ENCODE measurements at regions not wholly inside any gene's neighbourhood (a gene's known extent, or its start where the extent isn't known, plus 50 kb on each side); places are given as distances from the start of the nearest gene placed in this dataset.
A peak's percentile ranks its signal among the peaks of the same experiment; 100 is the strongest.

- Histone ChIP-seq H3K36me3 (ENCODE audit: control insufficient read depth in 2 of 2, extremely low read depth in 1 of 2, insufficient read depth in 1 of 2, low read length in 1 of 2) (no peaks in the 10 kb centered on the region), H3K4me1 (ENCODE audit: control insufficient read depth in 1 of 2, extremely low read depth in 1 of 2, insufficient read depth in 2 of 2, low read length in 2 of 2) (peaks cover 0 to 5% of the 10 kb centered on the region in 2 experiments), H3K9me3 (no peaks in the 10 kb centered on the region), H3K27me3 (replicated peaks in 1 of 2; ENCODE audit: control insufficient read depth in 2 of 2, extremely low read depth in 1 of 2, insufficient read depth in 2 of 2, low read length in 1 of 2) (peaks cover 0 to 19% of the 10 kb centered on the region in 2 experiments), H3K27ac (ENCODE audit: low read length) (no peak overlapping the region), H3K4me3 (ENCODE audit: control insufficient read depth in 1 of 2, extremely low read depth in 1 of 2, low read length in 1 of 2) (no peak overlapping the region)
- peaks cover 5 to 9% (median 9%) of the 10 kb centered on the region in 3 donors for H3K4me1 Mint-ChIP-seq
- WGBS (ENCODE audit: insufficient coverage): 0% methylated on average over 4 of the region's 11 CpGs
- ATAC-seq (replicated peaks in 1 of 4) (peak in 2 of 4 experiments; percentile 30 to 62), DNase-seq (peak in 7 of 35 experiments; percentile 7 to 21 (median 10))
- peaks cover 0 to 3% of the 10 kb centered on the region in 2 donors for H3K27me3 Mint-ChIP-seq
- no peak overlapping the region for H3K4me3 Mint-ChIP-seq
- ChIA-PET CTCF (no interaction called here), POLR2A (no interaction called here)
- no peaks in the 10 kb centered on the region for H3K36me3 Mint-ChIP-seq
- H3K27ac Mint-ChIP-seq: peak overlapping the region; percentile 72 to 74
- H3K9me3 Mint-ChIP-seq: no peaks in the 10 kb centered on the region
Measured at GRCh38 chr2:242011167-242011513, 141.6 kb downstream of the RTP5 start.

- no peak overlapping the region for H3K4me3 ChIP-seq (ENCODE audit: control insufficient read depth in 1 of 2, extremely low read depth in 1 of 2, low read length in 1 of 2)
- ChIA-PET POLR2A (no interaction called here), CTCF (no interaction called here)
- H3K9me3 Mint-ChIP-seq: no peaks in the 10 kb centered on the region
- DNase-seq: no peak
- 91% methylated on average over 4 of the region's 12 CpGs for WGBS (ENCODE audit: insufficient coverage)
- H3K4me3 Mint-ChIP-seq: no peak overlapping the region
- peaks cover 0 to 19% of the 10 kb centered on the region in 2 experiments for H3K27me3 ChIP-seq (replicated peaks in 1 of 2; ENCODE audit: control insufficient read depth in 2 of 2, extremely low read depth in 1 of 2, insufficient read depth in 2 of 2, low read length in 1 of 2)
- peak overlapping the region; percentile 72 to 74 for H3K27ac Mint-ChIP-seq
- no peak overlapping the region for H3K27ac ChIP-seq (ENCODE audit: low read length)
- peak in 1 of 4 experiments; percentile 32 for ATAC-seq (replicated peaks in 1 of 4)
- peaks cover 5 to 9% (median 9%) of the 10 kb centered on the region in 3 donors for H3K4me1 Mint-ChIP-seq
- peaks cover 0 to 5% of the 10 kb centered on the region in 2 experiments for H3K4me1 ChIP-seq (ENCODE audit: control insufficient read depth in 1 of 2, extremely low read depth in 1 of 2, insufficient read depth in 2 of 2, low read length in 2 of 2)
- H3K36me3 ChIP-seq (ENCODE audit: control insufficient read depth in 2 of 2, extremely low read depth in 1 of 2, insufficient read depth in 1 of 2, low read length in 1 of 2): no peaks in the 10 kb centered on the region
- H3K27me3 Mint-ChIP-seq: peaks cover 0 to 3% of the 10 kb centered on the region in 2 donors
- no peaks in the 10 kb centered on the region for H3K9me3 ChIP-seq
- H3K36me3 Mint-ChIP-seq: no peaks in the 10 kb centered on the region
Measured at GRCh38 chr2:242011516-242011915, 142.0 kb downstream of the RTP5 start.

GRCh38 chr2:242011991-242012764 is 142.6 kb downstream of the RTP5 start:
- no peaks in the 10 kb centered on the region for H3K36me3 ChIP-seq (ENCODE audit: control insufficient read depth in 2 of 2, extremely low read depth in 1 of 2, insufficient read depth in 1 of 2, low read length in 1 of 2)
- POLR2A ChIA-PET: no interaction called here
- no peaks in the 10 kb centered on the region for H3K36me3 Mint-ChIP-seq
- H3K9me3 Mint-ChIP-seq: no peaks in the 10 kb centered on the region
- CTCF ChIA-PET: no interaction called here
- H3K27me3 ChIP-seq (replicated peaks in 1 of 2; ENCODE audit: control insufficient read depth in 2 of 2, extremely low read depth in 1 of 2, insufficient read depth in 2 of 2, low read length in 1 of 2): peaks cover 0 to 19% of the 10 kb centered on the region in 2 experiments
- H3K27ac Mint-ChIP-seq: peak overlapping the region in 1 of 2 donors; percentile 28
- H3K4me3 ChIP-seq (ENCODE audit: control insufficient read depth in 1 of 2, extremely low read depth in 1 of 2, low read length in 1 of 2): no peak overlapping the region
- no peak overlapping the region for H3K27ac ChIP-seq (ENCODE audit: low read length)
- H3K4me3 Mint-ChIP-seq: no peak overlapping the region
- peak in 1 of 35 experiments; percentile 10 for DNase-seq
- ATAC-seq (replicated peaks in 1 of 4): no peak
- H3K27me3 Mint-ChIP-seq: peaks cover 0 to 3% of the 10 kb centered on the region in 2 donors
- H3K9me3 ChIP-seq: no peaks in the 10 kb centered on the region
- peaks cover 0 to 5% of the 10 kb centered on the region in 2 experiments for H3K4me1 ChIP-seq (ENCODE audit: control insufficient read depth in 1 of 2, extremely low read depth in 1 of 2, insufficient read depth in 2 of 2, low read length in 2 of 2)
- peaks cover 5 to 9% (median 9%) of the 10 kb centered on the region in 3 donors for H3K4me1 Mint-ChIP-seq
- WGBS (ENCODE audit: insufficient coverage): 86% methylated on average over 33 of the region's 40 CpGs

- no peak overlapping the region for H3K27ac Mint-ChIP-seq
- no peaks in the 10 kb centered on the region for H3K36me3 Mint-ChIP-seq
- H3K9me3 ChIP-seq: no peaks in the 10 kb centered on the region
- H3K4me3 ChIP-seq (ENCODE audit: control insufficient read depth in 1 of 2, extremely low read depth in 1 of 2, low read length in 1 of 2): no peak overlapping the region
- H3K4me1 Mint-ChIP-seq: peaks cover 5 to 9% (median 9%) of the 10 kb centered on the region in 3 donors
- peaks cover 0 to 5% of the 10 kb centered on the region in 2 experiments for H3K4me1 ChIP-seq (ENCODE audit: control insufficient read depth in 1 of 2, extremely low read depth in 1 of 2, insufficient read depth in 2 of 2, low read length in 2 of 2)
- POLR2A ChIA-PET: no interaction called here
- H3K27ac ChIP-seq (ENCODE audit: low read length): no peak overlapping the region
- H3K27me3 Mint-ChIP-seq: peaks cover 0 to 3% of the 10 kb centered on the region in 2 donors
- CTCF ChIA-PET: no interaction called here
- H3K4me3 Mint-ChIP-seq: no peak overlapping the region
- WGBS (ENCODE audit: insufficient coverage): 84% methylated on average over 40 of the region's 44 CpGs
- peak in 1 of 35 experiments; percentile 2 for DNase-seq
- H3K9me3 Mint-ChIP-seq: no peaks in the 10 kb centered on the region
- H3K36me3 ChIP-seq (ENCODE audit: control insufficient read depth in 2 of 2, extremely low read depth in 1 of 2, insufficient read depth in 1 of 2, low read length in 1 of 2): no peaks in the 10 kb centered on the region
- ATAC-seq (replicated peaks in 1 of 4): no peak
- peaks cover 0 to 21% of the 10 kb centered on the region in 2 experiments for H3K27me3 ChIP-seq (replicated peaks in 1 of 2; ENCODE audit: control insufficient read depth in 2 of 2, extremely low read depth in 1 of 2, insufficient read depth in 2 of 2, low read length in 1 of 2)
Measured at GRCh38 chr2:242012956-242013764, 143.6 kb downstream of the RTP5 start.

GRCh38 chr2:242013771-242014170 is 144.2 kb downstream of the RTP5 start:
- Mint-ChIP-seq H3K27me3 (peaks cover 0 to 3% of the 10 kb centered on the region in 2 donors), H3K9me3 (no peaks in the 10 kb centered on the region), H3K27ac (no peak overlapping the region), H3K4me1 (peaks cover 5 to 9% (median 9%) of the 10 kb centered on the region in 3 donors), H3K4me3 (no peak overlapping the region), H3K36me3 (no peaks in the 10 kb centered on the region)
- Histone ChIP-seq H3K4me1 (ENCODE audit: control insufficient read depth in 1 of 2, extremely low read depth in 1 of 2, insufficient read depth in 2 of 2, low read length in 2 of 2) (peaks cover 0 to 5% of the 10 kb centered on the region in 2 experiments), H3K4me3 (ENCODE audit: control insufficient read depth in 1 of 2, extremely low read depth in 1 of 2, low read length in 1 of 2) (no peak overlapping the region), H3K27ac (ENCODE audit: low read length) (no peak overlapping the region), H3K36me3 (ENCODE audit: control insufficient read depth in 2 of 2, extremely low read depth in 1 of 2, insufficient read depth in 1 of 2, low read length in 1 of 2) (no peaks in the 10 kb centered on the region), H3K9me3 (no peaks in the 10 kb centered on the region), H3K27me3 (replicated peaks in 1 of 2; ENCODE audit: control insufficient read depth in 2 of 2, extremely low read depth in 1 of 2, insufficient read depth in 2 of 2, low read length in 1 of 2) (peaks cover 0 to 21% of the 10 kb centered on the region in 2 experiments)
- 94% methylated on average over 8 of the region's 9 CpGs for WGBS (ENCODE audit: insufficient coverage)
- DNase-seq (peak in 1 of 35 experiments; percentile 7), ATAC-seq (replicated peaks in 1 of 4) (no peak)
- POLR2A ChIA-PET: no interaction called here
- CTCF ChIA-PET: no interaction called here

GRCh38 chr2:242015108-242016065 is 145.9 kb downstream of the RTP5 start:
- no peak overlapping the region for H3K4me3 Mint-ChIP-seq
- ChIA-PET CTCF (no interaction called here), POLR2A (no interaction called here)
- Histone ChIP-seq H3K9me3 (no peaks in the 10 kb centered on the region), H3K27me3 (replicated peaks in 1 of 2; ENCODE audit: control insufficient read depth in 2 of 2, extremely low read depth in 1 of 2, insufficient read depth in 2 of 2, low read length in 1 of 2) (peaks cover 0 to 21% of the 10 kb centered on the region in 2 experiments), H3K4me3 (ENCODE audit: control insufficient read depth in 1 of 2, extremely low read depth in 1 of 2, low read length in 1 of 2) (no peak overlapping the region), H3K27ac (ENCODE audit: low read length) (no peak overlapping the region), H3K4me1 (ENCODE audit: control insufficient read depth in 1 of 2, extremely low read depth in 1 of 2, insufficient read depth in 2 of 2, low read length in 2 of 2) (peaks cover 0 to 5% of the 10 kb centered on the region in 2 experiments), H3K36me3 (ENCODE audit: control insufficient read depth in 2 of 2, extremely low read depth in 1 of 2, insufficient read depth in 1 of 2, low read length in 1 of 2) (no peaks in the 10 kb centered on the region)
- DNase-seq: peak in 1 of 35 experiments; percentile 4
- no peaks in the 10 kb centered on the region for H3K9me3 Mint-ChIP-seq
- ATAC-seq (replicated peaks in 1 of 4): no peak
- H3K27me3 Mint-ChIP-seq: peaks cover 3 to 4% of the 10 kb centered on the region in 2 donors
- WGBS (ENCODE audit: insufficient coverage): 79% methylated on average over 7 of the region's 10 CpGs
- no peaks in the 10 kb centered on the region for H3K36me3 Mint-ChIP-seq
- H3K27ac Mint-ChIP-seq: no peak overlapping the region
- H3K4me1 Mint-ChIP-seq: peaks cover 6 to 9% (median 9%) of the 10 kb centered on the region in 3 donors
